Ovary (tissue), 7 donors: ENCODE measurements at regions not wholly inside any gene's neighbourhood (a gene's known extent, or its start where the extent isn't known, plus 50 kb on each side); places are given as distances from the start of the nearest gene placed in this dataset.
"Not testable (repeated sequence)": the region's sequence is repeated elsewhere in the genome, so short reads cannot be mapped to it uniquely, and the experiment has no call there.

Experiments used
- DNase-seq, 5 donors: peaks; one replicate each; pipeline ENCODE4 v3.0.0-alpha.2; 2019 to 2020
- H3K27ac ChIP-seq, 2 donors: fragments of 200-600 bp; one replicate each; pipeline versions ENCODE4 v1.5.1 to v1.8.0; 2019 to 2022
- H3K27me3 ChIP-seq: fragments of 200-600 bp; one replicate; pipeline ENCODE4 v1.8.0; 2022
- H3K36me3 ChIP-seq: fragments of 200-600 bp; sonication (generic); one replicate; pipeline ENCODE4 v1.5.1; 2019
- H3K4me1 ChIP-seq: one replicate; pipeline ENCODE4 v1.8.1; 2013; ENCODE audit warnings: mild to moderate bottlenecking, moderate library complexity; ENCODE audit not compliant: insufficient read depth
- H3K4me3 ChIP-seq: fragments of 200-600 bp; sonication (generic); one replicate; pipeline ENCODE4 v1.5.1; 2017
- H3K9me3 ChIP-seq, 2 donors: fragments of 200-600 bp in 1 of 2; sonication (generic) in 1 of 2; one replicate each; pipeline versions ENCODE4 v1.5.1 to v1.8.1; 2013 to 2019; ENCODE audit warnings: mild to moderate bottlenecking in 1 of 2, moderate library complexity in 1 of 2
- EP300 ChIP-seq: sonication (generic); formaldehyde crosslinking; IDR thresholded peaks from one replicate; pipeline ENCODE4 v1.6.1; 2017; ENCODE audit warnings: antibody characterized with exemption
- POLR2A ChIP-seq: fragments of 450-650 bp; IDR thresholded peaks from one replicate; pipeline ENCODE4 v1.6.1; 2017; ENCODE audit warnings: antibody characterized with exemption, mild to moderate bottlenecking, moderate library complexity
- WGBS, 3 donors: extraction: QIAGEN DNeasy Blood & Tissue Kit in 1 of 3; methylation state at CpG; one replicate each; pipeline versions ENCODE4 v1.1.5 to v1.1.7; 2013 to 2017; 5-methylcytosine and 5-hydroxymethylcytosine counted together
- intact Hi-C, 4 donors: fragments of 100-400 bp; cut with DNase I; formaldehyde crosslinking; loops; one replicate each; pipeline versions ENCODE4 v1.11.0 to v1.15.1; 2022 to 2023
- TF ChIP-seq, protein P1 (sequence below), 3 donors: fragments of 450-650 bp in 2 of 3; fragments of 200-600 bp in 1 of 3; IDR thresholded peaks; one replicate each; pipeline versions ENCODE4 v1.5.1 to v1.8.0; 2016 to 2022; ENCODE audit warnings: antibody characterized with exemption in 3 of 3, mild to moderate bottlenecking in 1 of 3
- donor health status: DM: no; HTN: no; CAD: no; lungs with moderate emphysema.
- donor health status: DM: no; HTN: no; CAD: no.
- donor health status: Bipolar disorder and iron deficiency.
- donor health status: DM: no; HTN: no; CAD: no.
- donor health status: DM: yes; HTN: yes; CAD: no.

DNA sequence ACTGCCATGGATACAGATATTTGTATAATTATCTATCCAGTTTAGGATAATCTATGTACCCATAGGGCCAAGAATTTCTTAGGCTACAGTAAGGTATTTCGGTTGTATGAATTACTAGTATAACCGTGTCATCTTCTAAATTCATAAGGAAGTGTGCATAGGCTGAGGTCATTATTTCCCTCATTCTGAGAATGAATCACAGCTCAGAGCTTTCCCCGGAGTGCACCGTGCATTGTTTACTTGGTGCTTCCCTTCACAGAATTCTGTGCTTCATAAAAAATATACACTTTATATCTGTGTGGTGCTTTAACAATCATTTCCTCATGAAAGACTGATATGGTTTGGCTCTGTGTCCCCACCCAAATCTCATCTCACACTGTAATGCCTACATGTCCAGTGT lies 514.1 kb downstream of the ETNK1 start:
- TF ChIP-seq EP300 (no peak), POLR2A (no peak)
- TF ChIP-seq, protein P1, sequence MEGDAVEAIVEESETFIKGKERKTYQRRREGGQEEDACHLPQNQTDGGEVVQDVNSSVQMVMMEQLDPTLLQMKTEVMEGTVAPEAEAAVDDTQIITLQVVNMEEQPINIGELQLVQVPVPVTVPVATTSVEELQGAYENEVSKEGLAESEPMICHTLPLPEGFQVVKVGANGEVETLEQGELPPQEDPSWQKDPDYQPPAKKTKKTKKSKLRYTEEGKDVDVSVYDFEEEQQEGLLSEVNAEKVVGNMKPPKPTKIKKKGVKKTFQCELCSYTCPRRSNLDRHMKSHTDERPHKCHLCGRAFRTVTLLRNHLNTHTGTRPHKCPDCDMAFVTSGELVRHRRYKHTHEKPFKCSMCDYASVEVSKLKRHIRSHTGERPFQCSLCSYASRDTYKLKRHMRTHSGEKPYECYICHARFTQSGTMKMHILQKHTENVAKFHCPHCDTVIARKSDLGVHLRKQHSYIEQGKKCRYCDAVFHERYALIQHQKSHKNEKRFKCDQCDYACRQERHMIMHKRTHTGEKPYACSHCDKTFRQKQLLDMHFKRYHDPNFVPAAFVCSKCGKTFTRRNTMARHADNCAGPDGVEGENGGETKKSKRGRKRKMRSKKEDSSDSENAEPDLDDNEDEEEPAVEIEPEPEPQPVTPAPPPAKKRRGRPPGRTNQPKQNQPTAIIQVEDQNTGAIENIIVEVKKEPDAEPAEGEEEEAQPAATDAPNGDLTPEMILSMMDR (IDR thresholded peaks at IDR 0.05) = no peak
- Histone ChIP-seq H3K9me3 (no peaks in the 10 kb centered on the region), H3K36me3 (no peaks in the 10 kb centered on the region), H3K27me3 (no peaks in the 10 kb centered on the region), H3K4me1 (no peaks in the 10 kb centered on the region), H3K4me3 (no peak overlapping the region), H3K27ac (no peak overlapping the region)
- intact Hi-C loops = no loop called here
- DNase-seq = no peak
- 88 to 90% (median 89%) methylated on average over 4 of the region's 4 CpGs for WGBS, 3 donors

DNA sequence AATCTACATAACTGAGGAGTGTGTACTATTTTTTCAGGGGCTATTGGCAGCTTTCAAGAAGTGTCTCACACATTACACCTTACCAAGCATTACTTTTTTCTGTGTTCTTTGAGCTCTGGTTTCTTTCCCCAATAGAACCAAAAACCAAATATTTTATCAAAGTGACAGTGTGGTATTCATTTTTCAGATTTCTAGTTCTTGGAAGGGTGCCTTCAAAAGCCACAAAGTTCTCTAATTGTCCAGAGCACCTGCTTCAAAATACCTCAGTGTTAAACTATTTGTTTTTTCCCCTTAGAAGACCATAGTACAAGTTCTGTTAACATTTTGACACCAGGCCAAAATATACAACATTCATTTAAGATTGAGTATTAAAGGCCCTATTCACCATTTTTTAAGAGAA lies 515.7 kb downstream of the ETNK1 start:
- TF ChIP-seq POLR2A (no peak), EP300 (no peak)
- TF ChIP-seq, protein P1 (IDR thresholded peaks at IDR 0.05) = no peak
- Histone ChIP-seq H3K9me3 (no peaks in the 10 kb centered on the region), H3K36me3 (no peaks in the 10 kb centered on the region), H3K4me3 (no peak overlapping the region), H3K4me1 (no peaks in the 10 kb centered on the region), H3K27me3 (no peaks in the 10 kb centered on the region), H3K27ac (no peak overlapping the region)
- intact Hi-C loops = no loop called here
- DNase-seq = no peak

DNA sequence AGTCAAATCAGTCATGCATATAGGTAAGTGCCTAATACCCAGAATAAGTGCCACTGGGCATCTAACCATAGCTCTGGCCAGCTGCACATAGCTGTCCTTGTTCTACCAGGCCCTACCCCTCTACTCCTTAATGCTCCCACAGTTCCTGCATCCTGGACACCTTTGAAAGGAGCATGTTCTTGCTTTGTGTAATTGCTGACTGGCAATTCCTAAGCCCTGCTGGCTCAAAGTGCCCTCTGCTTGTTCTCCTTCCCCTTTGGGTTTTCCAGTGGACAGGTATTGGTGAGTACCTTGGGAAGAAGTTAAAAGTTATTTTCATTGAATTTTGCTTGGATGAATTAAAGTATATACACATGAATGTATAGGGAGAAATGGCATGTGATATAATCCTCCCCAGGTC lies 516.4 kb downstream of the ETNK1 start:
- Histone ChIP-seq H3K4me3 (no peak overlapping the region), H3K36me3 (no peaks in the 10 kb centered on the region), H3K27ac (no peak overlapping the region), H3K9me3 (no peaks in the 10 kb centered on the region), H3K4me1 (no peaks in the 10 kb centered on the region), H3K27me3 (no peaks in the 10 kb centered on the region)
- DNase-seq = no peak
- intact Hi-C loops = no loop called here
- TF ChIP-seq, protein P1 (IDR thresholded peaks at IDR 0.05) = no peak
- TF ChIP-seq POLR2A (no peak), EP300 (no peak)

DNA sequence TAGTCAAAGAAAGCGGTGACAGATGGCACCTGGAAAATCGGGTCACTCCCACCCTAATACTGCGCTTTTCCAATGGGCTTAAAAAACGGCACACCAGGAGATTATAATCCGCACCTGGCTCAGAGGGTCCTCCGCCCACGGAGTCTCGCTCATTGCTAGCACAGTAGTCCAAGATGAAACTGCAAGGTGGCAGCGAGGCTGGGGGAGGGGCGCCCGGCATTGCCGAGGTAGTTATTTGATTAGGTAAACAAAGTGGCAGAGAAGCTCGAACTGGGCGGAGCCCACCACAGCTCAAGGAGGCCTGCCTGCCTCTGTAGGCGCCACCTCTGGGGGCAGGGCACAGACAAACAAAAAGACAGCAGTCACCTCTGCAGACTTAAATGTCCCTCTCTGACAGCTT lies 521.1 kb downstream of the ETNK1 start:
- H3K4me3 ChIP-seq, H3K27me3 ChIP-seq, DNase-seq, H3K9me3 ChIP-seq, H3K4me1 ChIP-seq, intact Hi-C loops, H3K27ac ChIP-seq, H3K36me3 ChIP-seq: not testable (repeated sequence)
- WGBS, 3 donors = 88 to 93% (median 92%) methylated on average over 15 of the region's 15 CpGs

DNA sequence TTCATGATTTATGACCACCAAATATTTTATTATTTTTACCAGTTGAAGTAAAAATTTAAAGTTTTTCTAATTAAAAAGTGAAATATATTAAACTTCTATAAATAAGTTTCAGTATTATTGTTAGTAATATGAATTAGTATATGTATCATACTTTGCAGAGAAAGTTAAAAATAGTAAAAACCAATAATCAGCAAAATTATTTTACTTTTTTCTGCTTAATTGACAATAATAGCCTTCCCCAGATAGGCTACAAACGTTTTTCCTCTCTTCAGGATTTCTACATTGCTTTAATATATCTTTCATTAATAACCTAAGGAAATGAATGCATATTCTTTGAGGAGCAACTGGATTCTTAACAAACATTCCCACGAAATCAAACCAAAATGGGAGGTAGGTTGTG lies 543.5 kb downstream of the ETNK1 start:
- 39 to 54% (median 44%) methylated on average over 2 of the region's 2 CpGs for whole genome bisulfite sequencing, 3 donors
- TF ChIP-seq POLR2A (no peak), EP300 (no peak)
- Histone ChIP-seq H3K36me3 (no peaks in the 10 kb centered on the region), H3K27me3 (no peaks in the 10 kb centered on the region), H3K27ac (no peak overlapping the region), H3K9me3 (no peaks in the 10 kb centered on the region), H3K4me1 (no peaks in the 10 kb centered on the region), H3K4me3 (no peak overlapping the region)
- intact Hi-C loops = no loop called here
- DNase-seq = no peak
